Stimulated activated CD4-positive, alpha-beta T cell treated with anti-CD3 and anti-CD28 coated beads, Interleukin-4, amount 100 ng/mL, for 1 hour (primary cell): ENCODE measurements at regions not wholly inside any gene's neighbourhood (a gene's known extent, or its start where the extent isn't known, plus 50 kb on each side); places are given as distances from the start of the nearest gene placed in this dataset.

Source experiments
- DNase-seq: peaks from one replicate; pipeline ENCODE4 v3.0.0-alpha.2; 2020

GRCh38 chr13:74084375-74084935 lies 49.7 kb downstream of the KLF12 start:
- no peak for DNase-seq

GRCh38 chr13:74082741-74083160 lies 51.5 kb downstream of the KLF12 start:
- DNase-seq: no peak

GRCh38 chr13:74080762-74081161 lies 53.4 kb downstream of the KLF12 start:
- DNase-seq: no peak

GRCh38 chr13:74077792-74078191 lies 56.4 kb downstream of the KLF12 start:
- DNase-seq: no peak

GRCh38 chr13:74077375-74077774 lies 56.8 kb downstream of the KLF12 start:
- DNase-seq: no peak

- DNase-seq: no peak
These were observed 59.5 kb downstream of the KLF12 start for GRCh38 chr13:74074723-74075122.

GRCh38 chr13:74073274-74073673 lies 60.9 kb downstream of the KLF12 start:
- DNase-seq: no peak

GRCh38 chr13:74070513-74070912 lies 63.7 kb downstream of the KLF12 start:
- no peak for DNase-seq

GRCh38 chr13:74070065-74070464 lies 64.1 kb downstream of the KLF12 start:
- DNase-seq: no peak

- DNase-seq: no peak
These were observed 65.7 kb downstream of the KLF12 start for GRCh38 chr13:74068471-74068870.

GRCh38 chr13:74067818-74068217 lies 66.4 kb downstream of the KLF12 start:
- no peak for DNase-seq

- DNase-seq: no peak
These were observed 67.3 kb downstream of the KLF12 start for GRCh38 chr13:74066937-74067336.

- DNase-seq: no peak
These were observed 69.3 kb downstream of the KLF12 start for GRCh38 chr13:74064805-74065312.

GRCh38 chr13:74063533-74064100 lies 70.6 kb downstream of the KLF12 start:
- DNase-seq: no peak

GRCh38 chr13:74062933-74063332 lies 71.3 kb downstream of the KLF12 start:
- DNase-seq: no peak

GRCh38 chr13:74061926-74062595 lies 72.1 kb downstream of the KLF12 start:
- DNase-seq: no peak

- no peak for DNase-seq
These were observed 77.2 kb downstream of the KLF12 start for GRCh38 chr13:74056801-74057542.

- no peak for DNase-seq
These were observed 81.7 kb downstream of the KLF12 start for GRCh38 chr13:74052402-74052928.

- DNase-seq: no peak
These were observed 85.4 kb downstream of the KLF12 start for GRCh38 chr13:74048756-74049155.

- DNase-seq: no peak
These were observed 86.1 kb downstream of the KLF12 start for GRCh38 chr13:74047931-74048600.

GRCh38 chr13:74046431-74046830 lies 87.8 kb downstream of the KLF12 start:
- DNase-seq: no peak

GRCh38 chr13:74045583-74045982 lies 88.6 kb downstream of the KLF12 start:
- DNase-seq: no peak

- DNase-seq: no peak
These were observed 91.0 kb downstream of the KLF12 start for GRCh38 chr13:74043237-74043636.
